ENCODE measurements at regions not wholly inside any gene's neighbourhood (a gene's known extent, or its start where the extent isn't known, plus 50 kb on each side); places are given as distances from the start of the nearest gene placed in this dataset.

- Histone ChIP-seq H3K36me3 (no peaks in the 10 kb centered on the region), H3K27ac (no peak overlapping the region), H3K27me3 (no peaks in the 10 kb centered on the region), H3K9me3 (no peaks in the 10 kb centered on the region), H3K4me1 (peaks cover 0 to 1% of the 10 kb centered on the region in 2 donors), H3K4me3 (no peak overlapping the region)
- DNase-seq = no peak
- intact Hi-C loops (cut with DNase I; ENCODE audit: low total_unique reads) = no loop called here
- no peak for TF ChIP-seq POLR2A (IDR thresholded peaks at IDR 0.05)
- no peak for TF ChIP-seq CTCF (IDR thresholded peaks at IDR 0.05)
Measured at GRCh38 chr4:81839347-81840042, 367.8 kb upstream of the RASGEF1B start.

GRCh38 chr4:81838586-81838985, 366.9 kb upstream of the RASGEF1B start:
- TF ChIP-seq POLR2A (IDR thresholded peaks at IDR 0.05) (no peak), CTCF (IDR thresholded peaks at IDR 0.05) (no peak)
- H3K9me3 ChIP-seq = no peaks in the 10 kb centered on the region
- H3K4me3 ChIP-seq = no peak overlapping the region
- DNase-seq = no peak
- no peaks in the 10 kb centered on the region for H3K36me3 ChIP-seq
- no peaks in the 10 kb centered on the region for H3K27me3 ChIP-seq
- intact Hi-C loops (cut with DNase I; ENCODE audit: low total_unique reads) = no loop called here
- no peak overlapping the region for H3K27ac ChIP-seq
- no peaks in the 10 kb centered on the region for H3K4me1 ChIP-seq

GRCh38 chr4:81836716-81837115, 365.0 kb upstream of the RASGEF1B start:
- Histone ChIP-seq H3K27ac (no peak overlapping the region), H3K4me3 (no peak overlapping the region), H3K27me3 (no peaks in the 10 kb centered on the region), H3K9me3 (no peaks in the 10 kb centered on the region), H3K36me3 (no peaks in the 10 kb centered on the region), H3K4me1 (no peaks in the 10 kb centered on the region)
- intact Hi-C loops (cut with DNase I; ENCODE audit: low total_unique reads) = no loop called here
- no peak for DNase-seq
- TF ChIP-seq CTCF (IDR thresholded peaks at IDR 0.05) (no peak), POLR2A (IDR thresholded peaks at IDR 0.05) (no peak)

GRCh38 chr4:81833576-81833975, 361.9 kb upstream of the RASGEF1B start:
- intact Hi-C loops (cut with DNase I; ENCODE audit: low total_unique reads) = no loop called here

GRCh38 chr4:81828991-81829390, 357.3 kb upstream of the RASGEF1B start:
- Histone ChIP-seq H3K27ac (no peak overlapping the region), H3K4me1 (no peaks in the 10 kb centered on the region), H3K36me3 (no peaks in the 10 kb centered on the region), H3K9me3 (no peaks in the 10 kb centered on the region), H3K27me3 (no peaks in the 10 kb centered on the region), H3K4me3 (no peak overlapping the region)
- no peak for DNase-seq
- intact Hi-C loops (cut with DNase I; ENCODE audit: low total_unique reads) = no loop called here
- TF ChIP-seq CTCF (IDR thresholded peaks at IDR 0.05) = no peak
- no peak for TF ChIP-seq POLR2A (IDR thresholded peaks at IDR 0.05)

More at GRCh38 chr4:81833576-81833975, 361.9 kb upstream of the RASGEF1B start:
- TF ChIP-seq CTCF (IDR thresholded peaks at IDR 0.05) (no peak), POLR2A (IDR thresholded peaks at IDR 0.05) (no peak)
- no peaks in the 10 kb centered on the region for H3K27me3 ChIP-seq
- no peaks in the 10 kb centered on the region for H3K36me3 ChIP-seq
- H3K4me3 ChIP-seq = no peak overlapping the region
- no peak overlapping the region for H3K27ac ChIP-seq
- no peaks in the 10 kb centered on the region for H3K9me3 ChIP-seq
- H3K4me1 ChIP-seq = no peaks in the 10 kb centered on the region
- no peak for DNase-seq
